ENCODE measurements at regions not wholly inside any gene's neighbourhood (a gene's known extent, or its start where the extent isn't known, plus 50 kb on each side); places are given as distances from the start of the nearest gene placed in this dataset.

DNA sequence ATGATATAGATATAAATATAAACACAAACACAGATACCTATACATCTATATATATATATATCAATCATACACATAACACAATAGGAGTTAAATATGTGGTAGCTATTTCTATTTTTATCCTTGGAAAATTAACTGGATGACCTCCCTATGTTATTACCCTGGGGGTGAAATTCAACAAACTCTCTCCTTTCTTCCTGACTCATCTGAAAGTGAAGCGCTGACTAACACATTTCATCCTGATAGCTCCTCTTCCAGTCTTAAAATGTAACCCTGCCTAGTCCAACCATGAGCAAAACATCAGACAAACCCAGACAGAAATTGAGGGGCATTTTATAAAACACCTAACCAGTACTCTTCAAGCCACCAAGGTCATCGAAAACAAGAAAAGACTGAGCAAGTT, 220.6 kb upstream of the ISX start:
- H3K4me1 ChIP-seq (ENCODE audit: insufficient read depth, poor library complexity, severe bottlenecking), result no peaks in the 10 kb centered on the region
- no peak overlapping the region for H3K4me3 ChIP-seq (ENCODE audit: severe bottlenecking)
- H3K27me3 ChIP-seq (ENCODE audit: insufficient read depth, poor library complexity, severe bottlenecking), result no peaks in the 10 kb centered on the region
- DNase-seq (ENCODE audit: low spot score), result no peak
- TF ChIP-seq, protein P1, sequence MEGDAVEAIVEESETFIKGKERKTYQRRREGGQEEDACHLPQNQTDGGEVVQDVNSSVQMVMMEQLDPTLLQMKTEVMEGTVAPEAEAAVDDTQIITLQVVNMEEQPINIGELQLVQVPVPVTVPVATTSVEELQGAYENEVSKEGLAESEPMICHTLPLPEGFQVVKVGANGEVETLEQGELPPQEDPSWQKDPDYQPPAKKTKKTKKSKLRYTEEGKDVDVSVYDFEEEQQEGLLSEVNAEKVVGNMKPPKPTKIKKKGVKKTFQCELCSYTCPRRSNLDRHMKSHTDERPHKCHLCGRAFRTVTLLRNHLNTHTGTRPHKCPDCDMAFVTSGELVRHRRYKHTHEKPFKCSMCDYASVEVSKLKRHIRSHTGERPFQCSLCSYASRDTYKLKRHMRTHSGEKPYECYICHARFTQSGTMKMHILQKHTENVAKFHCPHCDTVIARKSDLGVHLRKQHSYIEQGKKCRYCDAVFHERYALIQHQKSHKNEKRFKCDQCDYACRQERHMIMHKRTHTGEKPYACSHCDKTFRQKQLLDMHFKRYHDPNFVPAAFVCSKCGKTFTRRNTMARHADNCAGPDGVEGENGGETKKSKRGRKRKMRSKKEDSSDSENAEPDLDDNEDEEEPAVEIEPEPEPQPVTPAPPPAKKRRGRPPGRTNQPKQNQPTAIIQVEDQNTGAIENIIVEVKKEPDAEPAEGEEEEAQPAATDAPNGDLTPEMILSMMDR (IDR thresholded peaks at IDR 0.05; ENCODE audit: poor library complexity, severe bottlenecking), result no peak
- peaks cover 2% of the 10 kb centered on the region for H3K9me3 ChIP-seq (ENCODE audit: severe bottlenecking)
- no peaks in the 10 kb centered on the region for H3K36me3 ChIP-seq (ENCODE audit: low read depth)
- H3K27ac ChIP-seq (ENCODE audit: poor library complexity, severe bottlenecking), result no peak overlapping the region
- ATAC-seq (ENCODE audit: low read depth), result peak; percentile 41; the same call in 1 of the 3 replicates

DNA sequence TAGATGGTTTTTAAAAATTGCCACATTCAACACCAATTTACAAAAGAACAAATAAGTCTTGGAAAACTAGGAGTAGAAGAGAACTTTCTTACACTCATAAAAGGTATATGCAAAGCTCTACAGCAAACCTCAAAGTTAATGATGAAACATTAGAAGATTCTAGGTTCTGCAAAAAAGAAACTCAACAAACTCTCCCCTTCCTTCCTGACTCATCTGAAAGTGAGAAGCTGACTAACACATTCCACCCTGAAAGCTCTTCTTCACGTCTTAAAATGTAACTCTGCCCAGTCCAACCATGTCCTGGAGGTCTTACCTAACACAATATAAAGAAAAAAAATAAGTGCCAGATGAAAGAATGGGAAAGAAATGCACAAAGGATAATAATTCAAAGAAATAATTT, 218.9 kb upstream of the ISX start:
- H3K4me1 ChIP-seq (ENCODE audit: insufficient read depth, poor library complexity, severe bottlenecking), result no peaks in the 10 kb centered on the region
- H3K36me3 ChIP-seq (ENCODE audit: low read depth), result no peaks in the 10 kb centered on the region
- no peak overlapping the region for H3K27ac ChIP-seq (ENCODE audit: poor library complexity, severe bottlenecking)
- H3K27me3 ChIP-seq (ENCODE audit: insufficient read depth, poor library complexity, severe bottlenecking), result no peaks in the 10 kb centered on the region
- peaks cover 2% of the 10 kb centered on the region for H3K9me3 ChIP-seq (ENCODE audit: severe bottlenecking)
- no peak for DNase-seq (ENCODE audit: low spot score)
- TF ChIP-seq, protein P1 (IDR thresholded peaks at IDR 0.05; ENCODE audit: poor library complexity, severe bottlenecking), result no peak
- H3K4me3 ChIP-seq (ENCODE audit: severe bottlenecking), result no peak overlapping the region
- peak; percentile 56; the same call in 1 of the 3 replicates for ATAC-seq (ENCODE audit: low read depth)

DNA sequence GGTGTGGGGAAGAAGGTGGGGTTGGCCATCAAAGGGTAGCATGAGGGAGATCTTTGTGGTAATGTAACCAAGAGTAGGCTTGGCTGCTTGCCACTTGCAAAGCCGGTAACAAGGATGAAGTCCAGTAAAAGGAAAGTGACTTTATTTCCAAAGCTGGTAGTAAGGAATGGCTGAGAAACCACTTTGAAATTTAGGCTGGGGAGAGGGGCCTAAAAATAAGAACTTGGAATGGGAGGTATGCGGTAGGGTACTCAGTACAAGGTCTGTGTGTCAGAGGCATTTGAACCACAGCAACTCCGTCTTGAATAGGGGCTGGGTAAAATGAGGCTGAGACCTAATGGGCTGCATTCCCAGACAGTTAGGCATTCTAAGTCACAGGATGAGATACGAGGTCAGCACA, 216.0 kb upstream of the ISX start:
- H3K9me3 ChIP-seq (ENCODE audit: severe bottlenecking), result no peaks in the 10 kb centered on the region
- H3K27ac ChIP-seq (ENCODE audit: poor library complexity, severe bottlenecking), result no peak overlapping the region
- H3K4me1 ChIP-seq (ENCODE audit: insufficient read depth, poor library complexity, severe bottlenecking), result no peaks in the 10 kb centered on the region
- H3K4me3 ChIP-seq (ENCODE audit: severe bottlenecking), result no peak overlapping the region
- no peaks in the 10 kb centered on the region for H3K27me3 ChIP-seq (ENCODE audit: insufficient read depth, poor library complexity, severe bottlenecking)
- TF ChIP-seq, protein P1 (IDR thresholded peaks at IDR 0.05; ENCODE audit: poor library complexity, severe bottlenecking), result no peak
- DNase-seq (ENCODE audit: low spot score) (no peak), ATAC-seq (ENCODE audit: low read depth) (no peak)
- H3K36me3 ChIP-seq (ENCODE audit: low read depth), result no peaks in the 10 kb centered on the region

DNA sequence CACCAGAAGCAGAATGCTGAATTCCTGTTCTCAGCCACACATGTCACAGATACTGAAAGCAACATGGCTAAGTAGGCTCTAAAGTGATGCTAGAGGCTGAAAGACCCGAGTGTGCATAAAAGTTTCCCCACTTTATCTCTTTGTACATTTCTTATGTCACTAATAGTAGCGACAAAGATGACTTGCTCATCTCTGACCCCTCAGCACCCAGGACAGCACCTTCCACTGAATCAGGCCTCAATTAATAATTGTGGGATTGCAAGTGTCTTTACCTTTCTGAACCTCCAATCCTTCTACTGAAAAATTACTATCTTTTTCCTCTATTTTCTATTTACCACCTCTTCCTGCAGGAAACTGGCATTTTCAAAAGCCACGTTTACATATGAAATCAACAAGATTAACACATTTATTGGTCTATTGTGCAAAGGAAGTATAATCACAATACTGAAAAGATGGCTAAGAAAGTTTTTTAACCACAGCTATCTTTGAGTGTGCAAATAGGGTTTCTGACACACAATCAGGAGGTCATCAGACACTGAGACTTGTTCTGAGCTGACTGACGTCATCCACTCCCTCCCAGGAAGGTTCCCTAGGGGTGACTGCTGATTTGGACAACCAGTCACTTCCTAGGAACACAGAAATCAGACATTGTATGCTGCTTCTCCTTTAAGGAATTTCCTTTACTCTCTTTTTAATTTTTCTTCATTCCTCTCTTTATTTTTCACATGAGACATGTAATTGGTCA, 213.9 kb upstream of the ISX start:
- Histone ChIP-seq H3K4me3 (ENCODE audit: severe bottlenecking) (no peak overlapping the region), H3K4me1 (ENCODE audit: insufficient read depth, poor library complexity, severe bottlenecking) (no peaks in the 10 kb centered on the region), H3K27ac (ENCODE audit: poor library complexity, severe bottlenecking) (no peak overlapping the region), H3K9me3 (ENCODE audit: severe bottlenecking) (no peaks in the 10 kb centered on the region), H3K27me3 (ENCODE audit: insufficient read depth, poor library complexity, severe bottlenecking) (no peaks in the 10 kb centered on the region), H3K36me3 (ENCODE audit: low read depth) (no peaks in the 10 kb centered on the region)
- ATAC-seq (ENCODE audit: low read depth), result no peak
- DNase-seq (ENCODE audit: low spot score), result no peak
- TF ChIP-seq, protein P1 (IDR thresholded peaks at IDR 0.05; ENCODE audit: poor library complexity, severe bottlenecking), result no peak

DNA sequence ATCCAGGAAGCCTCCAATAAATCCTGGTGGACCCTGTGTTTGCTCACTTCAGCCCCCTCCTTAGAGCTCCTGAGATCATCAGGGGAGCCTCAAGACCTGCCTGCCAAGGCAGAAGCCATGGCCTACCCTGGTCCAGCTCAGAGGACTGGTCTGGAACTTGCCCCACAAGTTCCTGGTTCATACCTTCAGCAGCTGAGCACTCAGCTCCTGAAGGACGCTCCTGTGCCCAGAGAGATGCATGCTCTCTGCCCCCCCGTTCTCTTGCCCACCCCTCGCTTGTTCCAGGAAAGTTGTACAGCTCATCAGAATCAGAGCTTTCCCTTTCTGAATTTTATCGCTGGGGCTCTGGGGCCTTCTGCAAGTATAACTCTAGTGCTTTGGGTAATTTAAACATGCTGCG, 210.5 kb upstream of the ISX start:
- DNase-seq (ENCODE audit: low spot score) (no peak), ATAC-seq (ENCODE audit: low read depth) (no peak)
- Histone ChIP-seq H3K9me3 (ENCODE audit: severe bottlenecking) (no peaks in the 10 kb centered on the region), H3K27me3 (ENCODE audit: insufficient read depth, poor library complexity, severe bottlenecking) (no peaks in the 10 kb centered on the region), H3K4me3 (ENCODE audit: severe bottlenecking) (no peak overlapping the region), H3K27ac (ENCODE audit: poor library complexity, severe bottlenecking) (no peak overlapping the region), H3K4me1 (ENCODE audit: insufficient read depth, poor library complexity, severe bottlenecking) (no peaks in the 10 kb centered on the region), H3K36me3 (ENCODE audit: low read depth) (no peaks in the 10 kb centered on the region)
- TF ChIP-seq, protein P1 (IDR thresholded peaks at IDR 0.05; ENCODE audit: poor library complexity, severe bottlenecking), result no peak
